Activated T-cell treated with anti-CD3 and anti-CD28 coated beads, Interleukin-2, amount 50 U/mL, for 24 hours (primary cell): ENCODE measurements at regions not wholly inside any gene's neighbourhood (a gene's known extent, or its start where the extent isn't known, plus 50 kb on each side); places are given as distances from the start of the nearest gene placed in this dataset.

Experiments used
- DNase-seq: peaks from one replicate; pipeline ENCODE4 v3.0.0-alpha.2; 2020
- H3K27ac Mint-ChIP-seq: 2 replicates; pipeline ENCODE4 v1.8.0; 2020; ENCODE audit warnings: mild to moderate bottlenecking, mixed read lengths
- H3K27me3 Mint-ChIP-seq: 2 replicates; pipeline ENCODE4 v1.8.0; 2020; ENCODE audit warnings: mixed read lengths
- H3K36me3 Mint-ChIP-seq: 2 replicates; pipeline ENCODE4 v1.8.0; 2020; ENCODE audit warnings: low read depth, mixed read lengths
- H3K4me1 Mint-ChIP-seq: 2 replicates; pipeline ENCODE4 v1.8.0; 2020; ENCODE audit warnings: low read depth, mixed read lengths
- H3K4me3 Mint-ChIP-seq: 2 replicates; pipeline ENCODE4 v1.8.0; 2020; ENCODE audit warnings: mild to moderate bottlenecking, moderate library complexity, mixed read lengths
- H3K9me3 Mint-ChIP-seq: 2 replicates; pipeline ENCODE4 v1.8.0; 2020; ENCODE audit warnings: mixed read lengths

GRCh38 chr6:144757299-144757698 lies 472.2 kb downstream of the UTRN start:
- Mint-ChIP-seq H3K4me3 (no peak overlapping the region), H3K27ac (no peak overlapping the region), H3K9me3 (no peaks in the 10 kb centered on the region), H3K4me1 (peaks cover 4% of the 10 kb centered on the region), H3K36me3 (peaks cover 40% of the 10 kb centered on the region), H3K27me3 (no peaks in the 10 kb centered on the region)
- no peak for DNase-seq

DNA sequence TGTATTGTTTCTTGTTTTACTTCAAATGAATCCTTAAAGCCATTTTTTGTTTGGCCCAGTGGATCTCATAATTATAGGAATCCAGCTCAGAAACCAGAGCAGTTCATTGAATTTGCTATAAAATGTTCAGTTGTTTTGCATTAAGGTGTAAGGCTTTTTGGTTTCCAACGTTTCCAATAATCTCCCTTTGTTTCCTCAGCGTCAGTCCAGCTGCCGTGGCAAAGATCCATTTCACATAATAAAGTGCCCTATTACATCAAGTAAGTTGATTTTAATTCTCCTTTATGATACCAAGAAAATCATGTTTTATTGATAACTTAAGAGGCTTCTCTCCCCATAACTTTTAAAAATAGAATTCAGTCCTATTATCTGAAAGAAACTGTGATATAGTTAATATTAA lies 472.6 kb downstream of the UTRN start:
- Mint-ChIP-seq H3K27ac (no peak overlapping the region), H3K4me3 (no peak overlapping the region), H3K4me1 (peaks cover 4% of the 10 kb centered on the region), H3K36me3 (peaks cover 37% of the 10 kb centered on the region), H3K9me3 (no peaks in the 10 kb centered on the region), H3K27me3 (no peaks in the 10 kb centered on the region)
- DNase-seq, result no peak

DNA sequence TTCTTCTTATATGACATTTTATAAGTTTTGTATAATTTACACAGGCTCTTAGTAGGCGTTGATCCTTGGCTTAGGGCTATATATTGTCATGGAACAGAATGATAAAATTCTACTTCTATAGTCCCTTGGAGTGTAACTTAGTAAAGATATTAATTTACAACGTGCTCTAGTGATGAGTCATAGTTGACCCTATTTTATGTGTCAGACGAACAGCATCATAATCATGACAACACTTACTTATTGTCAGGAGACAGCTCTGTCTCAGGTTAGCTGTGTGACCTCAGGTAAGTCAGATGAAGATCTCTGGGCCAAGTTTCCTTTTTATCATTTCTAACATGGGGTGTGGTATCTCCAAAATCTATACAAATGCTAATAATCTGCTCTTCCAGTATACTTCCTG lies 473.5 kb downstream of the UTRN start:
- H3K36me3 Mint-ChIP-seq, result peaks cover 33% of the 10 kb centered on the region
- H3K27ac Mint-ChIP-seq, result no peak overlapping the region
- peaks cover 4% of the 10 kb centered on the region for H3K4me1 Mint-ChIP-seq
- H3K4me3 Mint-ChIP-seq, result no peak overlapping the region
- H3K9me3 Mint-ChIP-seq, result no peaks in the 10 kb centered on the region
- no peaks in the 10 kb centered on the region for H3K27me3 Mint-ChIP-seq
- no peak for DNase-seq

- no peaks in the 10 kb centered on the region for H3K27me3 Mint-ChIP-seq
- H3K9me3 Mint-ChIP-seq, result no peaks in the 10 kb centered on the region
- no peak overlapping the region for H3K4me3 Mint-ChIP-seq
- no peak overlapping the region for H3K27ac Mint-ChIP-seq
- no peak for DNase-seq
- peaks cover 28% of the 10 kb centered on the region for H3K36me3 Mint-ChIP-seq
- peaks cover 4% of the 10 kb centered on the region for H3K4me1 Mint-ChIP-seq
Measured at GRCh38 chr6:144762469-144762868, 477.3 kb downstream of the UTRN start.

- no peaks in the 10 kb centered on the region for H3K4me1 Mint-ChIP-seq
- peaks cover 24% of the 10 kb centered on the region for H3K36me3 Mint-ChIP-seq
- DNase-seq, result no peak
- H3K9me3 Mint-ChIP-seq, result no peaks in the 10 kb centered on the region
- H3K4me3 Mint-ChIP-seq, result no peak overlapping the region
- H3K27me3 Mint-ChIP-seq, result no peaks in the 10 kb centered on the region
- H3K27ac Mint-ChIP-seq, result no peak overlapping the region
Measured at GRCh38 chr6:144767051-144767450, 481.9 kb downstream of the UTRN start.

- H3K4me1 Mint-ChIP-seq, result no peaks in the 10 kb centered on the region
- no peaks in the 10 kb centered on the region for H3K9me3 Mint-ChIP-seq
- no peak overlapping the region for H3K4me3 Mint-ChIP-seq
- DNase-seq, result no peak
- peaks cover 29% of the 10 kb centered on the region for H3K36me3 Mint-ChIP-seq
- no peaks in the 10 kb centered on the region for H3K27me3 Mint-ChIP-seq
- no peak overlapping the region for H3K27ac Mint-ChIP-seq
Measured at GRCh38 chr6:144768551-144769075, 483.5 kb downstream of the UTRN start.

- DNase-seq, result no peak
- Mint-ChIP-seq H3K4me3 (no peak overlapping the region), H3K27ac (no peak overlapping the region), H3K36me3 (peaks cover 30% of the 10 kb centered on the region), H3K27me3 (no peaks in the 10 kb centered on the region), H3K4me1 (no peaks in the 10 kb centered on the region), H3K9me3 (no peaks in the 10 kb centered on the region)
Measured at GRCh38 chr6:144769142-144769541, 484.0 kb downstream of the UTRN start.

DNA sequence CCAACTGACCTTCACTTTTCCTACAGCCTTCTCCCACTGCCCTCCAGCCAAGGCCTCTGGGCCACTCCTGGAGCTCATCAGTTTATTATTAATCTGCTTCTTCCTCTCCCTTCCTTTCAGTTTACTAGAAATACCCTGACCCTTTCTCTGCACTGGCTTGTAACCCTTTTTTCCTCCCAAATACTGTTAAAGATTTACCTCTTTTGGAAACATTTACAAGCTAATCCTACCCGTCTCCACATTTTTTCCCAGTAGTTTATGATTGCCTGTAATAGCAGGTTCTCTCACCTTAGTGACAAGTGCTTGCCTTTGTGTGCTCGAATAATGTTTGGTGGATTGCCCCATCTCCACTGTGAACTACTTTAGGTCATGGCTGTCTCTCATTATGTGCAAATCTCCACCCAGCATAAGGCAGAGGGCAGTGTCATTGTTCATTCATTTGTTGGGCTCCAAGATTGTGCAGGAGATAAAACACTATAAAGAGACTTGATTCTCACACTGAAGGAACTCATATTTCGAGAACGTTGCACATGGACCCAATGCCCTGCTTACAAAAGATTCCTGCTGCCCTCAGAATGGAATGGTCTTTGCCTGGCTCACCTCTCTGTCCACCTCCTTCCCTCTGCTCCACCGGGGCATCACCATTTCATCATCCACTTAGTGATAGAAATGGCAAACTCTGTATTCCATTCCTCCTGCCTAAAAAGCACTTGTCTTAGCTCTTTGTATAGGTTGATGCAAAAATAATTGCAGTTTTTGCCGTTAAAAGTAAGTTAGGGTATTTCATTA lies 491.1 kb downstream of the UTRN start:
- DNase-seq, result no peak
- H3K9me3 Mint-ChIP-seq, result no peaks in the 10 kb centered on the region
- no peak overlapping the region for H3K27ac Mint-ChIP-seq
- H3K27me3 Mint-ChIP-seq, result no peaks in the 10 kb centered on the region
- peaks cover 50% of the 10 kb centered on the region for H3K36me3 Mint-ChIP-seq
- no peaks in the 10 kb centered on the region for H3K4me1 Mint-ChIP-seq
- H3K4me3 Mint-ChIP-seq, result no peak overlapping the region

DNA sequence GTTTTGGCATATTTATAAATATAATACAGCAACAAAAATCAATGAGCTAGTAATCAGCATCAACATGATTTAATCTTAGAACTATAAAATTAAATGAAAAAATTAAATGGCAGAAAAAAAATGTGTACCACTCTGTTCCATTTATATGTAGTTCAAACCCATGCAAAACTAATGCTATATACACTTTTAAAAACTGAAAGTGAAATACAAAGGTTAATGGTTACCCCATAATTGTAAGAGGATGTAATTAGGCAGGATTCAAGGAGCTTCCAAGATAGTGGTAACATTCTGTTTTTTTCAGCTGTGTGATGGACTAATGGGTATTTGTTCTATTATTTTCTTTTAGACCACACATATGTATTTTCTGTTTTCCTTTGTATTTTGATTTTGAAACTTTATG lies 492.1 kb downstream of the UTRN start:
- H3K27ac Mint-ChIP-seq, result no peak overlapping the region

DNA sequence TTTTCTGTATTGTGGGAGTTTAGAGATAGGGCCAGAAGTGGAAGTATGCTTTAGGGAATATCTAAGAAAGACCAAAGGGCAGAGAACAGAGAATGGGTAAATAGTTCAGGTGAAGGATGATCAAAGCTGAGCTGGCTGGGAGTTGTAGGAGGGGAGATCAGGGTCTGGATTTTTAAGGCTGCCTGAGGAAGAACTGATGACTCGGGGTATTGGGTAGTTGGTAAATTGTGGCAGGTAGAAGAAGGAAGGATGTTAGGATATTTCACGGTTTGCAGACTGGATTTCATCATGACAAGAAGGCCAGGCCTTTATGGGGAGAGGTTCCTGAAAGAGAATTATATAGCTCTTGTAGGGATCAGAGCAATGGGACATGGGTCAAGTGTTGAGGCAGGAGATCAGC lies 492.9 kb downstream of the UTRN start:
- Mint-ChIP-seq H3K27ac (no peak overlapping the region), H3K27me3 (no peaks in the 10 kb centered on the region), H3K4me1 (peaks cover 3% of the 10 kb centered on the region), H3K9me3 (no peaks in the 10 kb centered on the region), H3K36me3 (peaks cover 53% of the 10 kb centered on the region), H3K4me3 (no peak overlapping the region)
- no peak for DNase-seq

More for the DNA sequence above, 492.1 kb downstream of the UTRN start:
- H3K9me3 Mint-ChIP-seq, result no peaks in the 10 kb centered on the region
- no peaks in the 10 kb centered on the region for H3K4me1 Mint-ChIP-seq
- peaks cover 55% of the 10 kb centered on the region for H3K36me3 Mint-ChIP-seq
- H3K27me3 Mint-ChIP-seq, result no peaks in the 10 kb centered on the region
- H3K4me3 Mint-ChIP-seq, result no peak overlapping the region
- no peak for DNase-seq

DNA sequence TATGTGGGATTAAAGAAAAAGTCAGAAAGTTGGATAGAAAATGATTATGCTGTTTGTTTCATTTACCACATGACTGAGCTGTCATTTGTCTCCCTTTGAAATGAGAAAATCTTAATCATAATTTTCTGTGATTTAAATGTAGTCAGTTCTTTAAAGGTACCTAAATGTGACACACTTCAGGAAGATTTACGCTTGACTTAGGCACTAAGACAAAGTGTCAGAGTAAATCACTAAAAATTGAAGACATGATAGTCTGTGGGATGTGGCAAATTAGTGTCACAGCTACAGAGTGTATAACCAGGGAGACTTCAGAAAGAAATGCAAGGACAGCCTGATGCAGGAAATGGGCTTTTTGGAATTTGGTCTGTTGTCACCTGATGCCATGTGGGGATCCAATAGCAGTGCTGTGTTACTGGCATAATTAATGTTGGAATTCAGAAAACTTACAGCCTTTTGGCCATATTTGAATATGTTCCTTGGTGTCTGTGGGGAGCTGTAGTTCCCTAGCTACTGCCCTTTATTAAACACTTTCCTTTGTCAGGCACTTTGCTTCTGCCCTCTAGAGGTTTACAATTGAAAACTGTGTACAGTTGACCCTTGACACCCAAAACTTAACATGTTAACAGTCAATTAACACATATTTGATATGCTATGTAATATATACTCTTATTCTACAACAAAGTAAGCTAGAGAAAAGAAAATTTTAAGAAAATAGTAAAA lies 493.8 kb downstream of the UTRN start:
- DNase-seq, result no peak
- H3K27ac Mint-ChIP-seq, result no peak overlapping the region
- H3K9me3 Mint-ChIP-seq, result no peaks in the 10 kb centered on the region
- no peak overlapping the region for H3K4me3 Mint-ChIP-seq
- no peaks in the 10 kb centered on the region for H3K27me3 Mint-ChIP-seq
- peaks cover 3% of the 10 kb centered on the region for H3K4me1 Mint-ChIP-seq
- H3K36me3 Mint-ChIP-seq, result peaks cover 51% of the 10 kb centered on the region

GRCh38 chr6:144781836-144782235 lies 496.7 kb downstream of the UTRN start:
- no peak overlapping the region for H3K27ac Mint-ChIP-seq
- H3K27me3 Mint-ChIP-seq, result no peaks in the 10 kb centered on the region
- DNase-seq, result no peak
- no peaks in the 10 kb centered on the region for H3K9me3 Mint-ChIP-seq
- peaks cover 3% of the 10 kb centered on the region for H3K4me1 Mint-ChIP-seq
- peaks cover 39% of the 10 kb centered on the region for H3K36me3 Mint-ChIP-seq
- no peak overlapping the region for H3K4me3 Mint-ChIP-seq

DNA sequence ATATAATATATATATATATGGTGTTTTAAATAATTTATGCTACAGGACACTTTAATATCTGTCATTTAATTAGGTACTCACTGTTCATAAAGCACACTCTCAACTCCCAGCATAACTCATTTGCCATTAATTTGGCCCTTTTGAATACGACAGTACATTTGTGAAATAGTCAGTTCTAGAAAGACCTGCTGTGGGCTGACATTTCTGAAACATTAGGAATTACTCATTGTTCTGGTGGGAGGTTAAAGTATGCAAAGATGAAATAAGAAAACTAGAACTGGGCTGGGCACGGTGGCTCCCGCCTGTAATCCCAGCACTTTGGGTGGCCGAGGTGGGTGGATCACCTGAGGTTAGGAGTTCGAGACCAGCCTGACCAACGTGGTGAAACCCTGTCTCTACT lies 497.5 kb downstream of the UTRN start:
- Mint-ChIP-seq H3K4me1 (peaks cover 3% of the 10 kb centered on the region), H3K9me3 (no peaks in the 10 kb centered on the region), H3K27me3 (no peaks in the 10 kb centered on the region), H3K4me3 (no peak overlapping the region), H3K27ac (no peak overlapping the region), H3K36me3 (peaks cover 40% of the 10 kb centered on the region)
- no peak for DNase-seq

DNA sequence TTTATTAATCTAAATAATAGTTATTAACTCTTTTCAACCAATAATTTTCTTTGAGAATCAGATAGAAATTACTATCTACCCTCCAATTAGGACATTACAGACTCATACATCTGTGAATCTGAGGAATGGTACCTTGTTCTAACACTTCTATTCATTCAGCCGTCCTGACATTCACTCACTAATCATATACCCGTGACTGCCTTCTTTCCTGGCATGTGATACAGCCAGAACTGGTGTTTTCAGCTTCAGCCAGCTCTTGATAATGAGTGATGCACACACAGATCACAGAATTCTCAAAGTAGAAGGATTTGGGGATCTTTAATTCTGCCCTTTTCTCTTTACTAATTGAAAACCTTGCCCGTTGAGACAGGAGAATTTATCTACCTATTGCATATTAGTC lies 499.9 kb downstream of the UTRN start:
- Mint-ChIP-seq H3K36me3 (peaks cover 48% of the 10 kb centered on the region), H3K4me1 (peaks cover 3% of the 10 kb centered on the region), H3K27me3 (no peaks in the 10 kb centered on the region), H3K4me3 (no peak overlapping the region), H3K27ac (no peak overlapping the region), H3K9me3 (no peaks in the 10 kb centered on the region)
- no peak for DNase-seq

DNA sequence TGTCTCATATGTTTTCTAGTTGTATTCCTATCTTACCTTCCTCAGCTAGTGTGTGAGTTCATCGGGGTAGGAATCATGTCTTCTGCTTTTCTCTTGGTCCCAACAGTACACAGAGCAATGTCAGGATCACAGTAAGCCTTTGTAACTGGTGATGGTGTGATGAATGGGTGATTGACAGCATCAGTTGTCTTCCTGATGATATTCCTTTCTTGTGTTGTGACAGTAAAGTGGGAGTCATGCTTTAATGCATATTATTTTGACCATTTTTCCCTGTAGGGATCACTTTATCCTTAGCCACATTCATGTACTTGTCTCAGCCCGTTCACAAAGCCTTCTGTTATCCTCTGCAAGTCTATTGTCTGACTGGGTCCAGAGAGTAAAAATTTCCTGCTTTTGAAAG lies 501.7 kb downstream of the UTRN start:
- Mint-ChIP-seq H3K9me3 (no peaks in the 10 kb centered on the region), H3K27ac (no peak overlapping the region), H3K4me1 (peaks cover 3% of the 10 kb centered on the region), H3K4me3 (no peak overlapping the region), H3K27me3 (no peaks in the 10 kb centered on the region), H3K36me3 (peaks cover 54% of the 10 kb centered on the region)
- DNase-seq, result no peak
